PC-3 (cell line): ENCODE measurements at regions not wholly inside any gene's neighbourhood (a gene's known extent, or its start where the extent isn't known, plus 50 kb on each side); places are given as distances from the start of the nearest gene placed in this dataset.

Experiments
- CTCF ChIP-seq: fragments of 300-600 bp; sonication (generic); conservative IDR thresholded peaks from 2 replicates; pipeline ENCODE4 v1.5.1; 2017; ENCODE audit warnings: antibody characterized with exemption, low read depth, mild to moderate bottlenecking, low read length
- EZH2 ChIP-seq: fragments of 300-600 bp; sonication (generic); IDR thresholded peaks from one replicate; pipeline ENCODE4 v1.6.1; 2017; ENCODE audit warnings: antibody characterized with exemption, mild to moderate bottlenecking, low read length; ENCODE audit not compliant: unreplicated experiment

- TF ChIP-seq CTCF (no peak), EZH2 (no peak)
Measured at GRCh38 chr9:32161209-32161608, 223.2 kb upstream of the ACO1 start.
